Spleen (tissue), 11 donors: ENCODE measurements at regions not wholly inside any gene's neighbourhood (a gene's known extent, or its start where the extent isn't known, plus 50 kb on each side); places are given as distances from the start of the nearest gene placed in this dataset.
"Not testable (repeated sequence)": the region's sequence is repeated elsewhere in the genome, so short reads cannot be mapped to it uniquely, and the experiment has no call there.

Experiments used
- DNase-seq: peaks from one replicate; pipeline ENCODE4 v3.0.0-alpha.2; 2020
- H3K27ac ChIP-seq, 8 donors: fragments of 200-600 bp; sonication (generic) in 7 of 8; 1 replicate in 4 of 8; 2 replicates in 4 of 8; pipeline versions ENCODE4 v1.5.0 to v1.8.0; 2016 to 2021; ENCODE audit warnings: inconsistent platforms in 4 of 8, mild to moderate bottlenecking in 4 of 8, moderate library complexity in 1 of 8
- H3K27me3 ChIP-seq, 7 donors: fragments of 200-600 bp; sonication (generic) in 6 of 7; replicated peaks in 1 of 7; 1 replicate in 4 of 7; 2 replicates in 3 of 7; pipeline versions ENCODE4 v1.5.0 to v1.8.0; 2016 to 2021; ENCODE audit warnings: inconsistent platforms in 3 of 7, mild to moderate bottlenecking in 1 of 7
- H3K36me3 ChIP-seq, 6 donors: fragments of 200-600 bp; sonication (generic) in 5 of 6; 1 replicate in 4 of 6; 2 replicates in 2 of 6; pipeline versions ENCODE4 v1.5.0 to v1.8.0; 2016 to 2021; ENCODE audit warnings: inconsistent platforms in 2 of 6
- H3K4me1 ChIP-seq, 6 donors: fragments of 200-600 bp; sonication (generic) in 5 of 6; 1 replicate in 3 of 6; 2 replicates in 3 of 6; pipeline versions ENCODE4 v1.5.0 to v1.8.0; 2016 to 2021; ENCODE audit warnings: inconsistent platforms in 3 of 6
- H3K4me3 ChIP-seq, 8 donors: fragments of 200-600 bp; sonication (generic) in 7 of 8; 1 replicate in 4 of 8; 2 replicates in 4 of 8; pipeline versions ENCODE4 v1.5.0 to v1.8.0; 2016 to 2021; ENCODE audit warnings: inconsistent platforms in 4 of 8, mild to moderate bottlenecking in 4 of 8, moderate library complexity in 2 of 8
- H3K9me3 ChIP-seq, 8 donors: fragments of 200-600 bp; sonication (generic) in 7 of 8; 1 replicate in 4 of 8; 2 replicates in 4 of 8; pipeline versions ENCODE4 v1.5.0 to v1.8.0; 2016 to 2021; ENCODE audit warnings: inconsistent platforms in 4 of 8
- CTCF ChIP-seq, 11 experiments: fragments of 200-600 bp in 7 of 11; fragments of 450-650 bp in 4 of 11; sonication (generic) in 4 of 11; IDR thresholded peaks in 8 of 11; conservative IDR thresholded peaks in 3 of 11; 1 replicate in 7 of 11; 2 replicates in 4 of 11; pipeline versions ENCODE4 v1.4.0 to v1.8.0; 2016 to 2021; ENCODE audit warnings: antibody characterized with exemption in 11 of 11, inconsistent platforms in 4 of 11, mild to moderate bottlenecking in 1 of 11
- POLR2A ChIP-seq, 3 donors: fragments of 450-650 bp; IDR thresholded peaks; one replicate each; pipeline ENCODE4 v1.5.1; 2017; ENCODE audit warnings: antibody characterized with exemption in 3 of 3, mild to moderate bottlenecking in 1 of 3
- POLR2AphosphoS5 ChIP-seq, 3 donors: sonication (generic); formaldehyde crosslinking; IDR thresholded peaks; one replicate each; pipeline ENCODE4 v1.5.1; 2017; ENCODE audit warnings: antibody characterized with exemption in 3 of 3
- WGBS, 5 donors: extraction: QIAGEN DNeasy Blood & Tissue Kit in 3 of 5; methylation state at CpG; one replicate each; pipeline versions ENCODE4 v1.1.5 to v1.1.7; 2013 to 2018; 5-methylcytosine and 5-hydroxymethylcytosine counted together
- intact Hi-C: fragments of 100-400 bp; cut with DNase I; formaldehyde crosslinking; loops from one replicate; pipeline ENCODE4 v1.15.0; 2023; ENCODE audit warnings: low total_unique reads
- donor health status: healthy with polysubstance abuse.
- donor health status: DM: no; HTN: no; CAD: no; lungs with moderate emphysema.
- donor health status: DM: no; HTN: no; CAD: no.
- donor health status: Bipolar disorder and iron deficiency.
- donor health status: healthy.
- donor health status: DM: no; HTN: no; CAD: no.
- donor health status: DM: yes; HTN: yes; CAD: no.

- DNase-seq = no peak
- H3K27ac ChIP-seq = no peak overlapping the region
- no peaks in the 10 kb centered on the region for H3K27me3 ChIP-seq
- no peak overlapping the region for H3K4me3 ChIP-seq
- WGBS, 5 donors = 77 to 92% (median 80%) methylated on average over 1 of the region's 1 CpG
- intact Hi-C loops = no loop called here
- H3K9me3 ChIP-seq = peaks cover 0 to 36% (median 24%) of the 10 kb centered on the region in 8 donors
- no peak for TF ChIP-seq POLR2A (IDR thresholded peaks at IDR 0.05)
- no peak for TF ChIP-seq CTCF (IDR thresholded peaks at IDR 0.05 in 8 of 11, conservative IDR thresholded peaks at IDR 0.05 in 3 of 11)
- no peak for TF ChIP-seq POLR2AphosphoS5 (IDR thresholded peaks at IDR 0.05)
- H3K36me3 ChIP-seq = no peaks in the 10 kb centered on the region
- no peaks in the 10 kb centered on the region for H3K4me1 ChIP-seq
Observed at GRCh38 chr4:153884325-153884724, 95.4 kb upstream of the SFRP2 start.

GRCh38 chr4:153880983-153881382, 92.1 kb upstream of the SFRP2 start:
- Histone ChIP-seq H3K27ac (no peak overlapping the region), H3K4me1 (no peaks in the 10 kb centered on the region), H3K9me3 (peaks cover 0 to 36% (median 24%) of the 10 kb centered on the region in 8 donors), H3K4me3 (no peak overlapping the region), H3K27me3 (no peaks in the 10 kb centered on the region), H3K36me3 (no peaks in the 10 kb centered on the region)
- intact Hi-C loops = no loop called here
- DNase-seq = no peak
- 93 to 100% (median 95%) methylated on average over 2 of the region's 2 CpGs for WGBS, 5 donors
- TF ChIP-seq POLR2AphosphoS5 (IDR thresholded peaks at IDR 0.05) (no peak), CTCF (IDR thresholded peaks at IDR 0.05 in 8 of 11, conservative IDR thresholded peaks at IDR 0.05 in 3 of 11) (no peak), POLR2A (IDR thresholded peaks at IDR 0.05) (no peak)

GRCh38 chr4:153877898-153878297, 89.0 kb upstream of the SFRP2 start:
- no peak overlapping the region for H3K4me3 ChIP-seq
- TF ChIP-seq POLR2A (IDR thresholded peaks at IDR 0.05) = no peak
- TF ChIP-seq POLR2AphosphoS5 (IDR thresholded peaks at IDR 0.05) = no peak
- TF ChIP-seq CTCF (IDR thresholded peaks at IDR 0.05 in 8 of 11, conservative IDR thresholded peaks at IDR 0.05 in 3 of 11) = no peak
- H3K9me3 ChIP-seq = peaks cover 0 to 34% (median 24%) of the 10 kb centered on the region in 8 donors
- DNase-seq = no peak
- H3K4me1 ChIP-seq = no peaks in the 10 kb centered on the region
- H3K27ac ChIP-seq = no peak overlapping the region
- intact Hi-C loops = no loop called here
- H3K27me3 ChIP-seq = no peaks in the 10 kb centered on the region
- no peaks in the 10 kb centered on the region for H3K36me3 ChIP-seq

- Histone ChIP-seq H3K9me3 (peaks cover 0 to 5% (median 2%) of the 10 kb centered on the region in 8 donors), H3K27me3 (peaks cover 0 to 5% (median 0%) of the 10 kb centered on the region in 7 donors), H3K4me3 (no peak overlapping the region), H3K4me1 (no peaks in the 10 kb centered on the region), H3K36me3 (no peaks in the 10 kb centered on the region), H3K27ac (no peak overlapping the region)
- intact Hi-C loops = no loop called here
- 86 to 100% (median 93%) methylated on average over 1 of the region's 1 CpG for WGBS, 5 donors
- DNase-seq = no peak
- no peak for TF ChIP-seq CTCF (IDR thresholded peaks at IDR 0.05 in 8 of 11, conservative IDR thresholded peaks at IDR 0.05 in 3 of 11)
- TF ChIP-seq POLR2A (IDR thresholded peaks at IDR 0.05) = no peak
- no peak for TF ChIP-seq POLR2AphosphoS5 (IDR thresholded peaks at IDR 0.05)
Observed at GRCh38 chr4:153873741-153874140, 84.9 kb upstream of the SFRP2 start.

GRCh38 chr4:153866766-153867165, 77.9 kb upstream of the SFRP2 start:
- intact Hi-C loops, H3K4me1 ChIP-seq, H3K36me3 ChIP-seq, DNase-seq, H3K4me3 ChIP-seq, H3K27ac ChIP-seq, H3K27me3 ChIP-seq: not testable (repeated sequence)
- H3K9me3 ChIP-seq = peaks cover 4 to 67% (median 56%) of the 10 kb centered on the region in 8 donors
- WGBS, 5 donors = 76 to 98% (median 93%) methylated on average over 1 of the region's 1 CpG
